Duodenal mucosa (tissue), 2 donors: ENCODE measurements at regions not wholly inside any gene's neighbourhood (a gene's known extent, or its start where the extent isn't known, plus 50 kb on each side); places are given as distances from the start of the nearest gene placed in this dataset.

Source experiments
- H3K27ac ChIP-seq: one replicate; pipeline ENCODE4 v1.7.0; 2013; ENCODE audit warnings: low read depth, low read length
- H3K27me3 ChIP-seq, 2 donors: one replicate each; pipeline ENCODE4 v1.7.0; 2013; ENCODE audit warnings: low read length in 2 of 2, control low read depth in 1 of 2; ENCODE audit not compliant: insufficient read depth in 2 of 2, control insufficient read depth in 1 of 2
- H3K36me3 ChIP-seq, 2 donors: one replicate each; pipeline ENCODE4 v1.7.0; 2013; ENCODE audit warnings: low read length in 2 of 2, control low read depth in 1 of 2; ENCODE audit not compliant: insufficient read depth in 2 of 2, control insufficient read depth in 1 of 2
- H3K4me1 ChIP-seq, 2 donors: one replicate each; pipeline ENCODE4 v1.7.0; 2013; ENCODE audit warnings: low read length in 2 of 2, control low read depth in 1 of 2; ENCODE audit not compliant: insufficient read depth in 2 of 2, control insufficient read depth in 1 of 2
- H3K4me3 ChIP-seq, 2 donors: one replicate each; pipeline ENCODE4 v1.7.0; 2013; ENCODE audit warnings: low read length in 2 of 2, low read depth in 1 of 2
- H3K9ac ChIP-seq, 2 donors: one replicate each; pipeline ENCODE4 v1.7.0; 2013; ENCODE audit warnings: low read length in 2 of 2, low read depth in 1 of 2
- H3K9me3 ChIP-seq, 2 donors: one replicate each; pipeline ENCODE4 v1.7.0; 2013; ENCODE audit warnings: low read length in 2 of 2, control low read depth in 1 of 2; ENCODE audit not compliant: control insufficient read depth in 1 of 2

- no peaks in the 10 kb centered on the region for H3K9me3 ChIP-seq
- no peak overlapping the region for H3K4me3 ChIP-seq
- H3K9ac ChIP-seq = no peak overlapping the region
- H3K27ac ChIP-seq = no peak overlapping the region
- H3K27me3 ChIP-seq = no peaks in the 10 kb centered on the region
- H3K4me1 ChIP-seq = no peaks in the 10 kb centered on the region
- H3K36me3 ChIP-seq = no peaks in the 10 kb centered on the region
Measured at GRCh38 chr12:3336606-3337311, 154.2 kb upstream of the PRMT8 start.

- no peaks in the 10 kb centered on the region for H3K9me3 ChIP-seq
- H3K27ac ChIP-seq = no peak overlapping the region
- H3K4me3 ChIP-seq = no peak overlapping the region
- no peaks in the 10 kb centered on the region for H3K4me1 ChIP-seq
- no peak overlapping the region for H3K9ac ChIP-seq
- H3K27me3 ChIP-seq = peaks cover 4 to 10% of the 10 kb centered on the region in 2 donors
- H3K36me3 ChIP-seq = no peaks in the 10 kb centered on the region
Measured at GRCh38 chr12:3337944-3338343, 153.1 kb upstream of the PRMT8 start.

DNA sequence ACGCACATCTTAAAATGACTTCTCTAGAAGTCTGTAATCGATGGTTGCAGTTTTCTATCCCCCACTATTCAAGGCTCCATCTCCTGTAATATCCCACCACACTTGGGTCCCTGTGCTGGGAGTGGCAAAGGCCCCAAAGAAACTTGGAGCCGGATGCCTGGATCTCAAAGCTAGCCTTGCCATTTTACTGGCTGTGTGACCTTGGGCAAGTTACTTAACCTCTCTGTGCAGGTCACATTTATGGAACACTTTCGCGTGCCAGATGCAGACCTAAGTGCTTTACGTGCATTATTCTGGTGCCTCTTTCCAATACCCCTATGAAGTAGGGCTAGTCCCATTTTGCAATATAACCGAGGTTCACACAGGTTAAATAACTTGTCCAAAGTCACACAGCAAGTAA lies 151.8 kb upstream of the PRMT8 start:
- Histone ChIP-seq H3K27me3 (peaks cover 4 to 10% of the 10 kb centered on the region in 2 donors), H3K27ac (no peak overlapping the region), H3K9ac (no peak overlapping the region), H3K4me1 (no peaks in the 10 kb centered on the region), H3K36me3 (no peaks in the 10 kb centered on the region), H3K9me3 (no peaks in the 10 kb centered on the region), H3K4me3 (no peak overlapping the region)

GRCh38 chr12:3341594-3341993 lies 149.4 kb upstream of the PRMT8 start:
- Histone ChIP-seq H3K4me1 (no peaks in the 10 kb centered on the region), H3K36me3 (no peaks in the 10 kb centered on the region), H3K9ac (no peak overlapping the region), H3K27me3 (peaks cover 4 to 10% of the 10 kb centered on the region in 2 donors), H3K27ac (no peak overlapping the region), H3K4me3 (no peak overlapping the region), H3K9me3 (no peaks in the 10 kb centered on the region)

GRCh38 chr12:3342051-3342450 lies 149.0 kb upstream of the PRMT8 start:
- H3K4me1 ChIP-seq = no peaks in the 10 kb centered on the region
- H3K27ac ChIP-seq = no peak overlapping the region
- H3K4me3 ChIP-seq = no peak overlapping the region
- no peak overlapping the region for H3K9ac ChIP-seq
- H3K36me3 ChIP-seq = no peaks in the 10 kb centered on the region
- H3K27me3 ChIP-seq = peaks cover 4 to 10% of the 10 kb centered on the region in 2 donors
- H3K9me3 ChIP-seq = no peaks in the 10 kb centered on the region

DNA sequence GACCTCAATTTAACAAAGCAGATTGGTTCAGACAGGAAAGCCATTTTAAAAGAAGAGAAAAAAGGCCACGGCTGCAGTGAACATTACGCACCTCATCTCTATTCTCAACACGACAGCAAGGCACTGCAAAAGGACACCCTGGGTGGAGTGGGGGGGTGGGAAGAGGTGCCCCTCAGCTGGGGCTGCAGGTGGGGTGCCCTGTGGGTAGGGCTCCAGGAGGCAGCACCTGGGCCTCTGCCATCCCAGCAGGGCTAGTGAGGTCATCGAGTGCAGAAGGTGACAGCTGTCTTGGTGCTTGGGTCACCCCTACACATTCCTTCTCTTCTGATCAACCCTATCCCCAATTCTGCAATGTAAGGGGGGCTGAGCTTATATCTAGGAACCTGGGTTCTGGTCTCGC lies 142.9 kb upstream of the PRMT8 start:
- H3K27ac ChIP-seq = no peak overlapping the region

DNA sequence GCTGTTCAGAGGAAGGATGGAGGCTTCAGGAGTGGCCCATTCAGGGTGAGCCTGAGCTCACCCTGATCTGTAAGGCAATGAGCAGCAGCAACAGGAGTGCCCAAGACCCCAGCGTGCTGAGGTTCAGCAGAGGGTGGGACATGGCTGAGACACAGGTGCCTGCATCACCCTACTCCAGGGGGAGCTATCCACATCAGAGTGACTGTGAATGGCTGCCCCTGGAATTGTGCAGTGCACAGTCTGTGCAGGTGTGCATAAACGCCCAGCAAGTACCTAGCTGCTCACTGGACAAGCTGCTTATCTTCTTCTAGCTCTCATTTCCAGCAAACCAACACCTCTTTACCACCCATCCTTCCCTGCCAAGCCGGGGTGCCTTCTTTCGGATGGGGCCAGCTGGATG lies 140.6 kb upstream of the PRMT8 start:
- no peak overlapping the region for H3K27ac ChIP-seq
- no peak overlapping the region for H3K4me3 ChIP-seq
- H3K36me3 ChIP-seq = no peaks in the 10 kb centered on the region
- H3K9me3 ChIP-seq = no peaks in the 10 kb centered on the region
- H3K9ac ChIP-seq = no peak overlapping the region
- no peaks in the 10 kb centered on the region for H3K4me1 ChIP-seq
- peaks cover 3 to 10% of the 10 kb centered on the region in 2 donors for H3K27me3 ChIP-seq

More for the DNA sequence above, 142.9 kb upstream of the PRMT8 start:
- Histone ChIP-seq H3K36me3 (no peaks in the 10 kb centered on the region), H3K27me3 (peaks cover 0 to 10% of the 10 kb centered on the region in 2 donors), H3K9ac (no peak overlapping the region), H3K9me3 (no peaks in the 10 kb centered on the region), H3K4me3 (no peak overlapping the region), H3K4me1 (no peaks in the 10 kb centered on the region)

DNA sequence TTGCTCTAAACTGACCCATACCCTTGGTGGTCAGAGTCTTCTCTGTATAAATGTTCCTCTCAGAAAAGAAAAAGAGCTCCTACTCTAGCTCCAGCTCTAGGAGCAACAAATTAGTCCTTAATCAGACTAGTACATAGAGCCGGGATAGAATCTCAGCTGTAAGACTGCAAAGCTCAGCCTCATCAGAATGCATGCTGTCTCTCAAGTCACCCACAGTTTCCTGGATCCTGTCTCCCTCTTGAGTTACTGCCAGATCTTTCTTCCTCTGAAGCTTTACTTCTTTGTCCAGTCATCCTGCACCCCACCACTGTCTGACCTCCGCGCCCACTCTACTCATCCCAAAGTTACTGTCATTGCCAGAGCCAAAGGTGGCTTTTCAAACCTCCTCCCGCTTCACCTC lies 139.3 kb upstream of the PRMT8 start:
- no peak overlapping the region for H3K9ac ChIP-seq
- no peaks in the 10 kb centered on the region for H3K9me3 ChIP-seq
- no peak overlapping the region for H3K27ac ChIP-seq
- no peaks in the 10 kb centered on the region for H3K4me1 ChIP-seq
- H3K27me3 ChIP-seq = peaks cover 3 to 10% of the 10 kb centered on the region in 2 donors
- H3K4me3 ChIP-seq = no peak overlapping the region
- H3K36me3 ChIP-seq = no peaks in the 10 kb centered on the region

DNA sequence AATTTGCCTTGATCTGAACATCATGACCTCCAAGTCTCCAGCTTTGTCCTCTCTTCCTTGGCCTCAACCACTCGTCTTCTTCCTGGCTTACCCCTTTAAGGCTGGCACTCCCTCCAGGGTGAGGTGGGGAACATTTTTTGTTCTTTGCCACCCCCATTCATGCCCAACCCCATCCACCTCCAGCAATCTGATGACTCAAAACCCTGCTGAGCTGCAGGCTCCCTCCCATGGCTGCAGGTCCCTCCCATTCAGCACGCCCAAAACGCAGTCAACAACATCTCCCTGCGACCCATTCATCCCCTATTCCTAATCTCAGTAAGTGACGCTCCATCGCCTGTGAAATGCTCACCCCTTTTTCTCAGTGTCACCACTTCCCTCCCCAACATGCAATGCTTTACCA lies 138.8 kb upstream of the PRMT8 start:
- Histone ChIP-seq H3K9ac (no peak overlapping the region), H3K36me3 (no peaks in the 10 kb centered on the region), H3K27me3 (peaks cover 3 to 10% of the 10 kb centered on the region in 2 donors), H3K4me1 (no peaks in the 10 kb centered on the region), H3K27ac (no peak overlapping the region), H3K4me3 (no peak overlapping the region), H3K9me3 (no peaks in the 10 kb centered on the region)

- peaks cover 3 to 10% of the 10 kb centered on the region in 2 donors for H3K27me3 ChIP-seq
- no peaks in the 10 kb centered on the region for H3K9me3 ChIP-seq
- H3K9ac ChIP-seq = no peak overlapping the region
Measured at GRCh38 chr12:3353621-3354020, 137.4 kb upstream of the PRMT8 start.

More at GRCh38 chr12:3353621-3354020, 137.4 kb upstream of the PRMT8 start:
- H3K36me3 ChIP-seq = no peaks in the 10 kb centered on the region
- no peak overlapping the region for H3K4me3 ChIP-seq
- no peaks in the 10 kb centered on the region for H3K4me1 ChIP-seq
- H3K27ac ChIP-seq = no peak overlapping the region
